K562 (cell line): ENCODE measurements at regions not wholly inside any gene's neighbourhood (a gene's known extent, or its start where the extent isn't known, plus 50 kb on each side); places are given as distances from the start of the nearest gene placed in this dataset.

Experiments used
- BRD9 ChIP-seq: fragments of 450-650 bp; IDR thresholded peaks from 2 replicates; pipeline ENCODE4 v1.6.1; 2018; ENCODE audit warnings: low read depth; ENCODE audit not compliant: partially characterized antibody
- CBX5 ChIP-seq: IDR thresholded peaks from 2 replicates; pipeline ENCODE4 v1.6.1; 2014; ENCODE audit warnings: low read depth, borderline replicate concordance
- CC2D1A ChIP-seq: fragments of 450-650 bp; IDR thresholded peaks from 2 replicates; pipeline ENCODE4 v1.6.1; 2017; ENCODE audit warnings: mild to moderate bottlenecking
- DEAF1 ChIP-seq: fragments of 450-650 bp; formaldehyde crosslinking; IDR thresholded peaks from 2 replicates; pipeline ENCODE4 v1.4.0; 2020; ENCODE audit warnings: mild to moderate bottlenecking, moderate library complexity
- DPF2 ChIP-seq: fragments of 450-650 bp; IDR thresholded peaks from 2 replicates; pipeline ENCODE4 v1.6.1; 2016
- ELF4 ChIP-seq: fragments of 450-650 bp; formaldehyde crosslinking; IDR thresholded peaks from 2 replicates; pipeline ENCODE4 v1.4.0; 2022; ENCODE audit warnings: missing genetic modification characterization
- HDAC1 ChIP-seq, 2 experiments: fragments of 450-650 bp; IDR thresholded peaks; 2 replicates each; pipeline ENCODE4 v1.6.1; 2016 to 2017; ENCODE audit warnings: inconsistent platforms in 1 of 2, mild to moderate bottlenecking in 1 of 2, moderate library complexity in 1 of 2
- HINFP ChIP-seq: fragments of 450-650 bp; conservative IDR thresholded peaks from 2 replicates; pipeline ENCODE4 v1.6.1; 2016; ENCODE audit warnings: missing genetic modification characterization, low read depth, mild to moderate bottlenecking, control low read depth, missing compliant biosample characterization
- MLLT1 ChIP-seq, 2 experiments: fragments of 450-650 bp; IDR thresholded peaks; 2 replicates each; pipeline ENCODE4 v1.6.1; 2016
- MTA3 ChIP-seq: fragments of 450-650 bp; formaldehyde crosslinking; IDR thresholded peaks from 2 replicates; pipeline ENCODE4 v1.6.1; 2017; ENCODE audit warnings: mild to moderate bottlenecking, borderline replicate concordance
- NONO ChIP-seq, 2 experiments: fragments of 200-400 bp in 1 of 2; fragments of 450-650 bp in 1 of 2; formaldehyde crosslinking in 1 of 2; IDR thresholded peaks; 2 replicates each; pipeline ENCODE4 v1.6.1; 2017; ENCODE audit warnings: low read depth in 2 of 2, mild to moderate bottlenecking in 2 of 2, moderate library complexity in 2 of 2, low read length in 1 of 2
- RBM34 ChIP-seq: fragments of 200-400 bp; formaldehyde crosslinking; IDR thresholded peaks from 2 replicates; pipeline ENCODE4 v1.6.1; 2018; ENCODE audit warnings: low read length, borderline replicate concordance; ENCODE audit not compliant: insufficient read depth
- RCOR1 ChIP-seq, 2 experiments: IDR thresholded peaks; 2 replicates each; pipeline ENCODE4 v1.6.1; 2012; ENCODE audit warnings: low read depth in 2 of 2, low read length in 2 of 2, borderline replicate concordance in 1 of 2, improper control_type of control experiment in 1 of 2
- SMC3 ChIP-seq: conservative IDR thresholded peaks from 2 replicates; pipeline ENCODE4 v1.6.1; 2011; ENCODE audit warnings: low read depth, low read length, improper control_type of control experiment; ENCODE audit not compliant: insufficient read depth
- STAT6 ChIP-seq: sonication (generic); formaldehyde crosslinking; IDR thresholded peaks from 2 replicates; pipeline ENCODE4 v1.8.1; 2023; ENCODE audit warnings: mild to moderate bottlenecking, missing genetic modification reagents
- TCF7L2 ChIP-seq: fragments of 150-350 bp; IDR thresholded peaks from 2 replicates; pipeline ENCODE4 v1.6.1; 2016; ENCODE audit warnings: low read depth, mild to moderate bottlenecking, low read length, moderate library complexity
- TF ChIP-seq, protein P1 (sequence below): IDR thresholded peaks from 2 replicates; pipeline ENCODE4 v1.6.1; 2011; ENCODE audit warnings: borderline replicate concordance, low read depth, mild to moderate bottlenecking, moderate library complexity, low read length; ENCODE audit not compliant: insufficient read depth, poor library complexity, severe bottlenecking

DNA sequence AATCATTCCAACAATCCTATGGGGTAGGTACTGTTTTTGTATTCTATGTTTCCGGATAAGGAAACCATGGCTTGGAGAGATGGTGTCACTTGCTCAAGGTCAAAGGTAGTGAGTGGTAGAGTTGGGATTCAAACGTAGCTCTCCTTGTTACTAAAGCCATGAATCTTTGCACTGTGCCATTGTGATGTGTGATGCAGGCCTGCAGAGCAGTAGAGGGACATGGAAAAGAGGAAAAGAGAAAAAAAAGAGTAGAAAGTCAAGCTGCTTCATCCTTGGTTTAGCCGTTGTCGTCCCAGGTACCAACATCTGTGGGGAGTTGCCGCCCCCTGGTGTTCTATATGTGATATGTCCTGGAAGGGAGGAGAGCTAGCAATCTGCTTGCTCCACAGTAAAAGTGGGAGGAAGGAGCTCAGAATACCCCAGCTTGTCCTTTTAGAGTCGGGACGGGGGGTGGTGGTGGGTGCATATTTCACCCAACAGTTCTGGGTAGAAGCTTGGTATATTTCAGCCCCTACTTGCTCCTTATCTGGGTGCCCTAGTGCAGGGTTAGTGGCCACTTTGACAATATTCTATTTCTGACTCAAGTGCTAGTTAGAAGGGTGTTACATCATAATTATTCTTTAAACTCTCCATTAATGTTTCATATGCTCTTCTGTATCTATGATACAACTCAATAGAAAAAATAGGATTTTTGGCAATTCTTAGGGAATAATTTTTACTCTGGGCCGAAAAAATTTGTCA is 98.4 kb downstream of the EBNA1BP2 start (continued):
- TF ChIP-seq DPF2 (0 out of 2 replicates have a peak, but pooled peaks have one; percentile 56), TCF7L2 (no peak), MTA3 (peak; percentile 54; the same call in 1 of the 2 replicates), HDAC1 (IDR thresholded peaks at IDR 0.05) (peak in 1 of 2 experiments; percentile 40; a peak in 1 of 4 replicates), CBX5 (no peak), RCOR1 (IDR thresholded peaks at IDR 0.05; ENCODE audit: borderline replicate concordance in 1 of 2, low read depth in 2 of 2, low read length in 2 of 2) (peak in 1 of 2 experiments; percentile 42; a peak in 1 of 4 replicates), HINFP (tag) (no peak), SMC3 (peak; percentile 100), STAT6 (CRISPR knock-in tag) (no peak), MLLT1 (IDR thresholded peaks at IDR 0.05) (peak in 1 of 2 experiments; percentile 56; a peak in 1 of 4 replicates), ELF4 (no peak), BRD9 (peak; percentile 54), NONO (IDR thresholded peaks at IDR 0.05; ENCODE audit: low read depth in 2 of 2, low read length in 1 of 2) (0 out of 4 replicates have a peak, but pooled peaks of 1 of the 2 experiments have one; percentile 45), DEAF1 (CRISPR knock-in tag) (peak; percentile 98), RBM34 (no peak), CC2D1A (peak; percentile 97)
- TF ChIP-seq, protein P1, sequence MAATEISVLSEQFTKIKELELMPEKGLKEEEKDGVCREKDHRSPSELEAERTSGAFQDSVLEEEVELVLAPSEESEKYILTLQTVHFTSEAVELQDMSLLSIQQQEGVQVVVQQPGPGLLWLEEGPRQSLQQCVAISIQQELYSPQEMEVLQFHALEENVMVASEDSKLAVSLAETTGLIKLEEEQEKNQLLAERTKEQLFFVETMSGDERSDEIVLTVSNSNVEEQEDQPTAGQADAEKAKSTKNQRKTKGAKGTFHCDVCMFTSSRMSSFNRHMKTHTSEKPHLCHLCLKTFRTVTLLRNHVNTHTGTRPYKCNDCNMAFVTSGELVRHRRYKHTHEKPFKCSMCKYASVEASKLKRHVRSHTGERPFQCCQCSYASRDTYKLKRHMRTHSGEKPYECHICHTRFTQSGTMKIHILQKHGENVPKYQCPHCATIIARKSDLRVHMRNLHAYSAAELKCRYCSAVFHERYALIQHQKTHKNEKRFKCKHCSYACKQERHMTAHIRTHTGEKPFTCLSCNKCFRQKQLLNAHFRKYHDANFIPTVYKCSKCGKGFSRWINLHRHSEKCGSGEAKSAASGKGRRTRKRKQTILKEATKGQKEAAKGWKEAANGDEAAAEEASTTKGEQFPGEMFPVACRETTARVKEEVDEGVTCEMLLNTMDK, result peak; percentile 1
